Natural killer cell (primary cell): ENCODE measurements at regions not wholly inside any gene's neighbourhood (a gene's known extent, or its start where the extent isn't known, plus 50 kb on each side); places are given as distances from the start of the nearest gene placed in this dataset.
"Not testable (repeated sequence)": the region's sequence is repeated elsewhere in the genome, so short reads cannot be mapped to it uniquely, and the experiment has no call there.

Experiments used
- ATAC-seq, 3 donors: fragments of 150-1000 bp in 2 of 3; fragments of 200-7000 bp in 1 of 3; cut with Tn5 transposase; 1 replicate in 1 of 3; 2 replicates in 2 of 3; pipeline ENCODE4 v1.10.0; 2021; ENCODE audit warnings: mild to moderate bottlenecking in 2 of 3, moderate library complexity in 2 of 3
- DNase-seq, 2 donors: peaks; one replicate each; pipeline versions ENCODE4 v3.0.0 to v3.0.0-alpha.2; 2013 to 2021; ENCODE audit warnings: mixed read lengths in 1 of 2
- H3K27ac ChIP-seq: one replicate; pipeline ENCODE4 v1.5.1; 2013; ENCODE audit warnings: mild to moderate bottlenecking, low read length
- H3K27me3 ChIP-seq: one replicate; pipeline ENCODE4 v1.6.1; 2013; ENCODE audit warnings: low read length; ENCODE audit not compliant: control insufficient read depth, insufficient read depth
- H3K36me3 ChIP-seq: one replicate; pipeline ENCODE4 v1.6.1; 2013; ENCODE audit warnings: low read length; ENCODE audit not compliant: control insufficient read depth, insufficient read depth
- H3K4me1 ChIP-seq: one replicate; pipeline ENCODE4 v1.6.1; 2013; ENCODE audit warnings: low read length; ENCODE audit not compliant: control insufficient read depth, insufficient read depth
- H3K4me3 ChIP-seq: one replicate; pipeline ENCODE4 v1.5.1; 2013; ENCODE audit warnings: low read length
- H3K9me3 ChIP-seq: one replicate; pipeline ENCODE4 v1.6.1; 2013; ENCODE audit warnings: low read length; ENCODE audit not compliant: control insufficient read depth, insufficient read depth
- H3K27ac Mint-ChIP-seq, 2 donors: one replicate each; pipeline ENCODE4 v1.8.0; 2022; ENCODE audit warnings: mild to moderate bottlenecking in 2 of 2, mixed read lengths in 2 of 2, moderate library complexity in 1 of 2
- H3K27me3 Mint-ChIP-seq, 2 donors: one replicate each; pipeline ENCODE4 v1.8.0; 2022; ENCODE audit warnings: low read depth in 2 of 2, mixed read lengths in 2 of 2
- H3K36me3 Mint-ChIP-seq: one replicate; pipeline ENCODE4 v1.8.0; 2022; ENCODE audit warnings: mixed read lengths
- H3K4me1 Mint-ChIP-seq, 2 donors: one replicate each; pipeline ENCODE4 v1.8.0; 2022; ENCODE audit warnings: mixed read lengths in 2 of 2
- H3K4me3 Mint-ChIP-seq: one replicate; pipeline ENCODE4 v1.8.0; 2022; ENCODE audit warnings: mild to moderate bottlenecking, moderate library complexity, mixed read lengths
- H3K9me3 Mint-ChIP-seq, 2 donors: one replicate each; pipeline ENCODE4 v1.8.0; 2022; ENCODE audit warnings: mixed read lengths in 2 of 2
- WGBS: methylation state at CpG from one replicate; pipeline ENCODE4 v1.1.7; 2013; ENCODE audit warnings: missing lambda C conversion rate; ENCODE audit not compliant: insufficient coverage; 5-methylcytosine and 5-hydroxymethylcytosine counted together
- intact Hi-C: fragments of 100-400 bp; cut with micrococcal nuclease; formaldehyde crosslinking; loops from one replicate; pipeline ENCODE4 v1.14.2; 2022
- TF ChIP-seq, protein P1 (sequence below): fragments of 200-600 bp; IDR thresholded peaks from one replicate; pipeline ENCODE4 v1.8.0; 2022; ENCODE audit warnings: antibody characterized with exemption

GRCh38 chr14:43790681-43791080 is 716.4 kb downstream of the FSCB start:
- no peaks in the 10 kb centered on the region for H3K36me3 Mint-ChIP-seq
- no peaks in the 10 kb centered on the region for H3K27me3 ChIP-seq
- intact Hi-C loops: no loop called here
- no peak overlapping the region for H3K4me3 ChIP-seq
- DNase-seq (no peak), ATAC-seq (no peak)
- no peaks in the 10 kb centered on the region for H3K27me3 Mint-ChIP-seq
- TF ChIP-seq, protein P1, sequence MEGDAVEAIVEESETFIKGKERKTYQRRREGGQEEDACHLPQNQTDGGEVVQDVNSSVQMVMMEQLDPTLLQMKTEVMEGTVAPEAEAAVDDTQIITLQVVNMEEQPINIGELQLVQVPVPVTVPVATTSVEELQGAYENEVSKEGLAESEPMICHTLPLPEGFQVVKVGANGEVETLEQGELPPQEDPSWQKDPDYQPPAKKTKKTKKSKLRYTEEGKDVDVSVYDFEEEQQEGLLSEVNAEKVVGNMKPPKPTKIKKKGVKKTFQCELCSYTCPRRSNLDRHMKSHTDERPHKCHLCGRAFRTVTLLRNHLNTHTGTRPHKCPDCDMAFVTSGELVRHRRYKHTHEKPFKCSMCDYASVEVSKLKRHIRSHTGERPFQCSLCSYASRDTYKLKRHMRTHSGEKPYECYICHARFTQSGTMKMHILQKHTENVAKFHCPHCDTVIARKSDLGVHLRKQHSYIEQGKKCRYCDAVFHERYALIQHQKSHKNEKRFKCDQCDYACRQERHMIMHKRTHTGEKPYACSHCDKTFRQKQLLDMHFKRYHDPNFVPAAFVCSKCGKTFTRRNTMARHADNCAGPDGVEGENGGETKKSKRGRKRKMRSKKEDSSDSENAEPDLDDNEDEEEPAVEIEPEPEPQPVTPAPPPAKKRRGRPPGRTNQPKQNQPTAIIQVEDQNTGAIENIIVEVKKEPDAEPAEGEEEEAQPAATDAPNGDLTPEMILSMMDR: no peak
- H3K4me1 ChIP-seq: no peaks in the 10 kb centered on the region
- no peak overlapping the region for H3K4me3 Mint-ChIP-seq
- H3K36me3 ChIP-seq: no peaks in the 10 kb centered on the region
- H3K27ac ChIP-seq: no peak overlapping the region
- H3K27ac Mint-ChIP-seq: no peak overlapping the region
- 85% methylated on average over 4 of the region's 4 CpGs for WGBS
- peaks cover 2 to 9% of the 10 kb centered on the region in 2 donors for H3K9me3 Mint-ChIP-seq
- H3K4me1 Mint-ChIP-seq: no peaks in the 10 kb centered on the region
- peaks cover 3% of the 10 kb centered on the region for H3K9me3 ChIP-seq

DNA sequence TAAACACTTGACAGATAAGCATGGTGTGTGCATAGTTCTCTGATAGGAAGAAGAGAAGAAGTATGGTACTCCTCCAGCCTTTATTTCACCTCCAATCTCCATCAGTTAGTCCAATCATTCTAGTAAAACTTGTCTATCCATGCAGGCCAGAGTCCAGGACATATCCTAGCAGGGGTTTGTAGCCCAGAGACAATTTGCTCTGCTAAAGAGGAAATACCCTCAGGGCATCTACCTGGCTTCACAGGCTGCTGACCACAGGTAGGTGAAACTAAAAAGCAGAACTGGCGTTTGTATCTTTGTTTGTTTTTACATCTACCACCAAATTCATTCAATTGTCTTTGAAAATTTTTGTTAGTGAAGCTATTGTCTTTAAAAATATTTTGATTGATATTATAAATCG is 717.6 kb downstream of the FSCB start:
- ATAC-seq (peak in 1 of 3 donors; percentile 14), DNase-seq (no peak)
- WGBS: no CpG with 5 or more reads among the region's 2 CpGs
- H3K9me3 Mint-ChIP-seq: peaks cover 2 to 11% of the 10 kb centered on the region in 2 donors
- Histone ChIP-seq H3K9me3 (peaks cover 3% of the 10 kb centered on the region), H3K36me3 (no peaks in the 10 kb centered on the region), H3K27ac (no peak overlapping the region), H3K27me3 (no peaks in the 10 kb centered on the region), H3K4me1 (no peaks in the 10 kb centered on the region), H3K4me3 (no peak overlapping the region)
- H3K4me1 Mint-ChIP-seq: no peaks in the 10 kb centered on the region
- H3K27ac Mint-ChIP-seq: no peak overlapping the region
- H3K27me3 Mint-ChIP-seq: no peaks in the 10 kb centered on the region
- TF ChIP-seq, protein P1: no peak
- no peaks in the 10 kb centered on the region for H3K36me3 Mint-ChIP-seq
- intact Hi-C loops: no loop called here
- no peak overlapping the region for H3K4me3 Mint-ChIP-seq

DNA sequence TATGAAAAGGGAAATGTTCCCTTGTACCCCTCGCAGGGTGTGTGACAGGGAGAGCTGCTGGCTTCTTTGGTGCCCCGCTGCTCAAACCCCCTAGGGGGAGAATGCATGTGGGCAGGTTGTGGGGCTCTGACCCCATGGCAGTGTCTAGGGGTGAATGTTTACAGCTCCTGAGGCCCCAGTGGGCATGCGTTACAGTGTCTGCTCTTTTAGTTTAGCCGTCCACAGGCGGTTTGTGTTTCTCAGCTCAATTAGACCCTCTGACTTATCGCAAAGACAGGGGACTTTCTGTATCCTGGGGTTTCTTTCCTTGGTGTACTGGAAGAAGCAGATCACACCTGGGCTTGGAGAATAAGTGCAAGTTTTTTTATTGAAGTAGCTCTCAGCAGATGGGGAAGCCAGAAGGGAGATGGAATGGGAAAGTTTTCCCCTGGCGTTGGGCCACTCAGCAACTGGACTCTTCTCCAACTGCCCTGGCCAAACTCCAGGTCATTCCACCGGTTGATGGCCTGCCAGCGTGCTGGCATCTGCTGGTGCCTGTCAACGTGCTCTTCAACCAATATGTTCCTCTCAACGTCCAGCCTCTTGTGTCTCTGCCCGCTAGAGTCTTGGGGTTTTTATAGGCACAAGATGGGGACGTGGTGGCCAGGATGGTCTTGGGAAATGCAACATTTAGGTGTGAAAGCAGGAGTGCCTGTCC is 720.9 kb downstream of the FSCB start:
- no peak overlapping the region for H3K27ac ChIP-seq
- 86% methylated on average over 13 of the region's 13 CpGs for WGBS
- Mint-ChIP-seq H3K4me1 (no peaks in the 10 kb centered on the region), H3K27ac (no peak overlapping the region), H3K4me3 (no peak overlapping the region), H3K9me3 (peaks cover 2 to 12% of the 10 kb centered on the region in 2 donors), H3K27me3 (no peaks in the 10 kb centered on the region), H3K36me3 (no peaks in the 10 kb centered on the region)
- no peak overlapping the region for H3K4me3 ChIP-seq
- peaks cover 3% of the 10 kb centered on the region for H3K9me3 ChIP-seq
- intact Hi-C loops: no loop called here
- ATAC-seq: no peak
- TF ChIP-seq, protein P1: no peak
- no peaks in the 10 kb centered on the region for H3K4me1 ChIP-seq
- H3K36me3 ChIP-seq: no peaks in the 10 kb centered on the region
- H3K27me3 ChIP-seq: no peaks in the 10 kb centered on the region
- no peak for DNase-seq

DNA sequence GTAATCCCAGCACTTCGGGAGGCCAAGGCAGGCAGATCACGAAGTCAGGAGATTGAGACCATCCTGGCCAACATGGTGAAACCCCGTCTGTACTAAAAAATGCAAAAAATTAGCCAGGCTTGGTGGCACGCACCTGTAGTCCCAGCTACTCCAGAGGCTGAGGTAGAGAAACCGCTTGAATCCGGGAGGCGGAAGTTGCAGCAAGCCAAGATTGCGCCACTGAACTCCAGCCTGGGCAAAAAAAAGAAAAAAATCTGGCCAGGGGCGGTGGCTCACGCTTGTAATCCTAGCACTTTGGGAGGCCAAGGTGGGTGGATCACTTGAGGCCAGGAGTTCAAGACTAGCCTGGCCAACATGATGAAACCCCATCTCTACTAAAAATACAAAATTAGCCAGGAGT is 722.7 kb downstream of the FSCB start:
- peaks cover 12 to 24% of the 10 kb centered on the region in 2 donors for H3K9me3 Mint-ChIP-seq
- WGBS: 93% methylated on average over 10 of the region's 10 CpGs
- DNase-seq, H3K27ac Mint-ChIP-seq, H3K36me3 ChIP-seq, H3K27me3 Mint-ChIP-seq, H3K36me3 Mint-ChIP-seq, H3K4me1 Mint-ChIP-seq, ATAC-seq, H3K9me3 ChIP-seq, H3K4me1 ChIP-seq, H3K4me3 Mint-ChIP-seq, H3K4me3 ChIP-seq, H3K27me3 ChIP-seq, H3K27ac ChIP-seq, intact Hi-C loops: not testable (repeated sequence)
